Right ventricle myocardium inferior (tissue), 1 donor: ENCODE measurements at regions not wholly inside any gene's neighbourhood (a gene's known extent, or its start where the extent isn't known, plus 50 kb on each side); places are given as distances from the start of the nearest gene placed in this dataset.

Source experiments
- ATAC-seq: fragments of 200-7000 bp; cut with Tn5 transposase; one replicate; pipeline ENCODE4 v1.9.1; 2020; ENCODE audit warnings: mild to moderate bottlenecking, moderate library complexity
- DNase-seq: peaks from one replicate; pipeline ENCODE4 v3.0.0; 2021; ENCODE audit errors: missing footprints
- intact Hi-C: fragments of 100-400 bp; cut with DNase I; formaldehyde crosslinking; loops from one replicate; pipeline ENCODE4 v1.11.0; 2022
- donor health status: DM: no; HTN: yes; CAD: no; lungs with severe emphysema.

DNA sequence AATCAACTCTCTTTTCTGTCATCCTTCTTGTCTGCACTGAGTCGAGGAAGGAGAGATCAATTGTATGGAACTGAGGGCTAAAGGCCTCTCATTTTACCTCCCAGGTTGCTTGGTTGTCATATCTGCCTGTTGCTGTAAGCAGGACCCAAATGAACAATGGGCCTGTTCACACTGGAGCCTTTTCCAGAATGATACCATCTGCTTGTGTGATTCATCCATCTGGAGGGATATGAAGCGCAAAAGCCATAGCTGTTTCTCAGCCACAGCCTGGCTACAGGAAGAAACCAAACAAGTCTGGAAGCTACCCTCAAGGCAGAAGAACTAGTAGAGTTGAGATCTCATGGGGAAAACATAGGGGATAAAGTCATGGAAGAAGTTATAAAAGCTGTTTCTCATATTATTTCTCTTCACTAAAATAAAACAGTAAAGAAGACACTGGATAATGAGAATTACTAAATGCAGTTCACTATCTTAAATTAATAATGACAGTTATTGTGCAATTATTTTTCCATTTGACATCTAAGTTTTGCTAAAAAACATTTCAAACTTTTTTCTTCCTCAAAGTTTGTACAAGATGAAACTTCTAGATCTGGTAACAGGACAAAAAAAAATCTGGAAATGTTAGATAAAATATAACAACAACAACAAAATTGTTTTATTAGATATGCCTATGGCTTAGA is 106.3 kb downstream of the SPTSSA start:
- intact Hi-C loops: no loop called here
- DNase-seq: no peak

GRCh38 chr14:34354556-34354955 is 107.5 kb downstream of the SPTSSA start:
- DNase-seq (no peak), ATAC-seq (no peak)
- intact Hi-C loops: no loop called here

More for the DNA sequence above, 106.3 kb downstream of the SPTSSA start:
- peak; percentile 86 for ATAC-seq

GRCh38 chr14:34350903-34351302 is 111.1 kb downstream of the SPTSSA start:
- no peak for DNase-seq
- ATAC-seq: no peak
- intact Hi-C loops: no loop called here

GRCh38 chr14:34348592-34348991 is 113.4 kb downstream of the SPTSSA start:
- DNase-seq (no peak), ATAC-seq (no peak)
- intact Hi-C loops: no loop called here

DNA sequence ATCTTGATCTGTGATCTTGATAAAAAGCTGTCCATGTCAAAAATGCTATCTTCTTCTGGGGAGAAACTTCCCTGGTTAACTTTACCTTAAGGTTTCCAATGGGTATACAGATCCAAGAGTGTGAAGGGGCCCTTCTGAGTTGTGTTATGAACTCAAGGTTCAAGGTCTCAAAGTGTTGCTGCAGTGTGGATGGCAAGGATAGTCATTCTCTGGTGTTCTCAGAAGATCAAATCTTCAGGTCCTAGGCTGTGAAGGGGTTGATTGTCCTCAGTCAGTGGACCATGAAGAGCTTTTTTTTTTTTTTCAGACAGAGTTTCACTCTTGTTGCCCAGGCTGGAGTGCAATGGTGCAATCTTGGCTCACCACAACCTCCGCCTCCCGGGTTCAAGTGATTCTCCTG is 114.4 kb downstream of the SPTSSA start:
- no peak for DNase-seq
- intact Hi-C loops: no loop called here
- ATAC-seq: no peak

- DNase-seq (no peak), ATAC-seq (no peak)
- intact Hi-C loops: no loop called here
Measured at GRCh38 chr14:34345718-34346465, 116.1 kb downstream of the SPTSSA start.

DNA sequence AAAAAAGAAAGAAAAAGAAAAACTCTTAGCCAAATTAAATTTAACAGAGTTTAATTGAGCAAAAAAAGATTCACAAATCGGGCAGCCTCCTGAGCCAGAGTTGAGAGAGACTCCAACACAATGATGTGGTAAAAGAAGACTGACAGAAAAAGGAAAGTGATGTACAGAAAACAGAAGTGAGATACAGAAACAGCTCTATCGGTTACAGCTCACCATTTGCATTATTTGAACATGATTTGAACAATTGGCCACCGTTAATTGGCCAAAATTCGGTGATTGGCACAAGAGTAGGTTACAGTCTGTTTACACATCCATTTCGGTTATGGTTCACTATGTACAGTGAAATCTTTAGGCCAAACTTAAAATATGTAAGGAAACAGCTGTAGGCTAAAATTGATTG is 117.7 kb downstream of the SPTSSA start:
- ATAC-seq (no peak), DNase-seq (no peak)
- intact Hi-C loops: no loop called here

GRCh38 chr14:34340025-34340625 is 121.9 kb downstream of the SPTSSA start:
- DNase-seq: no peak
- intact Hi-C loops: no loop called here
- ATAC-seq: no peak

GRCh38 chr14:34338056-34338455 is 124.0 kb downstream of the SPTSSA start:
- intact Hi-C loops: no loop called here
- ATAC-seq (no peak), DNase-seq (no peak)

DNA sequence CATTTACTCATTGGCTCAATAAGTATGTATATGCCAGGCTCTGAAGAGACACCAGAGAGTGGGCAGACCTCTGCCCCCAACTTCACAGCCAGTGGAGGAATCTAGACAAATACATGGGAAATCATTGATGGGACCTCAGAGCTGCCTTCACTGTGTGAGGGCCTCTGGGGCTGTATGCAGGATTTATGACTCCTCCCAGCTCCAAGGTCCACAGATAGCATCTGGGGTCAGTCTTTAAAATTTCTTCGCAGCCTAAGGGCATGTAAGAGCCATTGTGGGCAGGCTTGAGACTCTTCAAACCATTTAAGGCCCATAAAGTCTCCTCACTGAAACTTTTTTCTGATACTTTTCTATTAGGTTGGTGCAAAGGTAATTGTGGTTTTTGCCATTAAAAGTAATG is 125.5 kb downstream of the SPTSSA start:
- no peak for DNase-seq
- intact Hi-C loops: no loop called here
- ATAC-seq: no peak

- ATAC-seq: no peak
- DNase-seq: no peak
- intact Hi-C loops: no loop called here
Measured at GRCh38 chr14:34335968-34336367, 126.1 kb downstream of the SPTSSA start.

GRCh38 chr14:34334329-34334728 is 127.7 kb downstream of the SPTSSA start:
- intact Hi-C loops: no loop called here
- no peak for DNase-seq
- no peak for ATAC-seq

DNA sequence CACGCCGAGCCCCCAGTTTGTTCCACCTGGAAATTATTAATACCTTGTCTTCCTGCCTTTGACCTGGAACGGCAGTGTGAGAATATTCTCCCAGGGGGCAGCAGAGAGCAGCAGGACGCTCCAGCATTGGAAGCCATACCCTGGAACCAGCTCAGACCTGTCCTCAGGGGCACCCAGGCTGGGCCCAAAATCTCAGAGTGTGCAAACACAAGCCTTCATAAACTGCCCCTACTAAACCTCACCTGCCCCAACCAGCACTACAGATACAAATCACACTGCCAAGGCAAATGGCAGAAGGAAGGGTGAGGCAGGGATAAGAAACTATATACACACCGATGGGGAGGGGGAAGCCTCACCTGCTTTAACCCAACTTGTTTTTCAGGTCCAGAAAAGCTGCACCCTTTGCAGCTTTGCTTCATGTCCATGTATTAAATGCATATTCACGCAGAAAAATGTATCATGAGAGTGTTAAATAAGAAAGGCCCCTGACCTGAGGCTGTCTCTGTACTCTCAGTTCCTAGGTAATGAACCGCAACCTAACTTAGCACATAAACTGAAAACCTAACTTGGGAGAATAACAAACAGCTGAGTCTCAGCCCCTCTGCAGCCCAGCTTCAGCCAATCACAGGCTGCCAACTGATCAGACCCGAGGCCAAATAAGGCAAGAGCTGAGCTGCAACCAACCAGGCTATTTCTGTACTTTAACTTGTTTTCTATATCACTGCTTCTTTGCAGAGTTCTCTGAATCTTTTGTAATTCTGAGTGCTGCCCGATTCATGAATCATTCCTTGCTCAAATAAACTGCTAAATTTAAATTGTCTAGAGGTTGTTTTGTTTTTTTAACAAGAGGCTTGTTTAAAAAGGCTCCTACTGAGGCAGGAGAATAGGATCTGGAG is 130.1 kb downstream of the SPTSSA start:
- intact Hi-C loops: loop anchor here (2.0 kb wide), 1 partner anchor 167 kb away; no protein-coding TSS in a partner anchor
- peak; percentile 80 for ATAC-seq
- no peak for DNase-seq

DNA sequence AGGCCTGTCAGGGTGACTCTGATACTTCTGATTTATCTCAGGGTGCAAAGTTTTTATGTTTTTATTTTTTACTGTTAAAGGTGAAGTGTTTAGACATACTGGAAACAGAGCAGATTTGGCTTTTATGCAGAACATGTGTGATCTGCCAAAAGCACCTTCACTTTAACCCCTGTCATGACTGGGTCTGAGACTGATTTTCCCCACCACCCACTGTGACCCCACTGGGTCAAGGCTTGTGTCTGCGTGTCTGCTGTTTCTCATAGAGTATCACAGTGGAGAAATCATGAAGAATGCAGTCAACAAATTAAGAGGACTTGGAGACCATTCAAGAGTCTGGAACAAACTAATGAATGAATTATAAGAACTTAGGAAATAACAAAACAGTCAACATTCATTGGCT is 131.2 kb downstream of the SPTSSA start:
- ATAC-seq: no peak
- no peak for DNase-seq
- intact Hi-C loops: loop anchor here (2.0 kb wide), 1 partner anchor 168 kb away; no protein-coding TSS in a partner anchor

DNA sequence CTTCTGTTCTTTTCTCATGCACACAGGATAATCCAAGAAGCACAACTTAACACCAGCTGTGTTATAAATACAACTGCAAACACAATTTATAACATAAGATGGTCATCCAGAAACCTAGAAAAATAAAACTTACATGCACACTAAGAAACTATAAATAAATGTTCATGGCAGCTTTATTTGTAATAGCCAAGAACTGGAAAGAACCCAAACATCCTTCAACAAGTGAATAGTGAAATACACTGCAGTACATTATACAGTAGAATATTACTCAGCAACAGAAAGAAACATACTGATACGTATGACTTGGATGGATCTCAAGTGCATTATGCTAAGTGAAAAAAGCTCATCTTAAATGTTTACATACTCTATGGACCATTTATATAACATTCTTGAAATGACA is 132.7 kb downstream of the SPTSSA start:
- ATAC-seq: no peak
- intact Hi-C loops: loop anchor here (10.0 kb wide), 1 partner anchor 1754 kb away; no protein-coding TSS in a partner anchor
- no peak for DNase-seq

DNA sequence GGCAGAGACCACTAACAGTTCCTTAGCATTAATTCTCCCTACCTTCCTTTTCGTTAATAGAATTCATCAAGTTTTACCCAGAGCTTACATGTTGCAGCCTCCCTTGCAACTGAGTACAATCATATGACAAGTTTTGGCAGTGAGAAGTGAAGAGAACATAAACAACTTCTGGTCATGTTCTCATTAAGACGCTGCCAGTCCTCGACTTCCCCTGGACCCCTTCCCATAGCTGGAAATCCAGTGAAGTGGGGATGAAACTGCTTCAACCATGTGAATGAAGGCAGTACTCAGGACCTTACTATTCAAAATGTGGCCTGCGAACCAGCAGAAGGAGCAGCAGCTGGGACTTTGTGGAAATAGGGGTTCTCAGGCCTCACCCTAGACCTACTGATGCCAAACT is 133.9 kb downstream of the SPTSSA start:
- DNase-seq (no peak), ATAC-seq (no peak)
- intact Hi-C loops: loop anchor here (10.0 kb wide), 1 partner anchor 1753 kb away; no protein-coding TSS in a partner anchor

DNA sequence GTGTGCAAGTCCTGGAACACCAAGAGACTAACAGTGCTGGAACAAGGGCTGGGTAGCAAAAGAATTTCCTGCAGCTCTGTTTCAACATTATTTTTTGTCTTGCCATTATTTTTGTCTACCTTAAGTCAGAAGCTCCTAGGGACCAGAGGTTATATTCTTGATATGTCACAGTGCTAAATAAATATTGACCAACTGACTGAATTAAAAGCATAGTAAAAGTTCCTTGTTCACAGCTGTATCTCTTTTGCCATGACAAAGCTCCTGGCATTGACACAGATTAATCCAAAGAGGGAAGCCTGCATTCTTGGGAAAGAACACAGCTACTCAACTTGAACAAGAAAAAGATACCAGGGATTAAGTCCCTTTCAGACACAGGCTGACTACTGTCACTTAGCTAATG is 136.5 kb downstream of the SPTSSA start:
- DNase-seq (no peak), ATAC-seq (no peak)
- intact Hi-C loops: loop anchor here (10.0 kb wide), 1 partner anchor 1751 kb away; no protein-coding TSS in a partner anchor

- no peak for ATAC-seq
- intact Hi-C loops: loop anchor here (10.0 kb wide), 1 partner anchor 1750 kb away; no protein-coding TSS in a partner anchor
Measured at GRCh38 chr14:34324363-34324795, 137.7 kb downstream of the SPTSSA start.

More at GRCh38 chr14:34324363-34324795, 137.7 kb downstream of the SPTSSA start:
- no peak for DNase-seq
